Stomach (tissue), 4 donors: ENCODE measurements at regions not wholly inside any gene's neighbourhood (a gene's known extent, or its start where the extent isn't known, plus 50 kb on each side); places are given as distances from the start of the nearest gene placed in this dataset.

Source experiments
- CTCF ChIP-seq, 7 experiments: fragments of 450-650 bp in 4 of 7; fragments of 200-600 bp in 3 of 7; sonication (generic) in 3 of 7; IDR thresholded peaks; one replicate each; pipeline ENCODE4 v1.5.1; 2016 to 2019; ENCODE audit warnings: antibody characterized with exemption in 7 of 7, control low read depth in 2 of 7, mild to moderate bottlenecking in 1 of 7
- EP300 ChIP-seq: sonication (generic); formaldehyde crosslinking; IDR thresholded peaks from one replicate; pipeline ENCODE4 v1.6.1; 2017; ENCODE audit warnings: antibody characterized with exemption
- POLR2A ChIP-seq, 4 donors: fragments of 450-650 bp; IDR thresholded peaks; one replicate each; pipeline ENCODE4 v1.6.1; 2016; ENCODE audit warnings: antibody characterized with exemption in 4 of 4, control low read depth in 2 of 4, mild to moderate bottlenecking in 1 of 4, moderate library complexity in 1 of 4
- POLR2AphosphoS5 ChIP-seq, 3 donors: sonication (generic); formaldehyde crosslinking; IDR thresholded peaks; one replicate each; pipeline ENCODE4 v1.6.1; 2016; ENCODE audit warnings: antibody characterized with exemption in 3 of 3

DNA sequence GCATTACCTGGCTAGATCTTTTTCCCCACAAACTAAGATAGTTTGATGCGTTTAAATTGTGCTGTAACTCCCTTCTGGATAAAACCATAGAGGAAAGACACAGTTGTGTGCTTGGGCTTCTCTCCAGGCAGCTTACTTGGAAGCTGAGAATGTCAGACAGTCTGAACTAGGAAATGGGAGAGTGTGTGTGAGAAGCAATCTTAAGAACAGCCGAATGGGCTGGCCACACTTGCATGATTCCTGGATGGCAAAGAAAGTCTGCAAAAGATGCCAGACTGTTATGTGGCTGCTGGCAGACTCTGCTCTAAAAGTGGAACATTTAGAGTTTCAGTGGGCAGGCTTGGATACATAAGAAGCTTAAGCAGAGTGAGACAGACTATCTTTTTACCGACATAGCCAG, 384.3 kb upstream of the PSMD7 start:
- TF ChIP-seq POLR2AphosphoS5 (IDR thresholded peaks at IDR 0.05) (no peak), CTCF (IDR thresholded peaks at IDR 0.05) (no peak), EP300 (no peak), POLR2A (IDR thresholded peaks at IDR 0.05) (no peak)
